AG04449 (cell line): ENCODE measurements at regions not wholly inside any gene's neighbourhood (a gene's known extent, or its start where the extent isn't known, plus 50 kb on each side); places are given as distances from the start of the nearest gene placed in this dataset.

Source experiments
- CTCF ChIA-PET: fragments of 350-600 bp; formaldehyde crosslinking; extraction: SDS; loops from one replicate; lab custom pipeline; 2021; ENCODE audit warnings: antibody characterized with exemption; lab: Yijun Ruan, JAX
- POLR2A ChIA-PET: fragments of 400-600, 350-600 bp; formaldehyde crosslinking; extraction: SDS; loops from one replicate; lab custom pipeline; 2020; ENCODE audit warnings: antibody characterized with exemption, inconsistent platforms; lab: Yijun Ruan, JAX
- DNase-seq: peaks from one replicate; pipeline ENCODE4 v3.0.0-alpha.2; 2010; ENCODE audit warnings: low read depth, low spot score
- H3K4me3 ChIP-seq: 2 replicates; pipeline ENCODE4 v1.5.1; 2011; ENCODE audit warnings: low read depth, mild to moderate bottlenecking, control low read depth, low read length
- TF ChIP-seq, protein P1 (sequence below): IDR thresholded peaks from one replicate; pipeline ENCODE4 v1.5.1; 2011; ENCODE audit warnings: mild to moderate bottlenecking, moderate library complexity, low read length, control low read depth, inconsistent platforms; ENCODE audit not compliant: insufficient read depth; ENCODE audit errors: missing control alignments

GRCh38 chr11:106177311-106177710 is 99.8 kb downstream of the AASDHPPT start:
- POLR2A ChIA-PET: no interaction called here
- no peak overlapping the region for H3K4me3 ChIP-seq
- CTCF ChIA-PET: interaction anchor here (0.8 kb wide), 1 partner anchor 21 kb away, joined by 3 read pairs; no protein-coding TSS in a partner anchor
- DNase-seq: no peak
- TF ChIP-seq, protein P1, sequence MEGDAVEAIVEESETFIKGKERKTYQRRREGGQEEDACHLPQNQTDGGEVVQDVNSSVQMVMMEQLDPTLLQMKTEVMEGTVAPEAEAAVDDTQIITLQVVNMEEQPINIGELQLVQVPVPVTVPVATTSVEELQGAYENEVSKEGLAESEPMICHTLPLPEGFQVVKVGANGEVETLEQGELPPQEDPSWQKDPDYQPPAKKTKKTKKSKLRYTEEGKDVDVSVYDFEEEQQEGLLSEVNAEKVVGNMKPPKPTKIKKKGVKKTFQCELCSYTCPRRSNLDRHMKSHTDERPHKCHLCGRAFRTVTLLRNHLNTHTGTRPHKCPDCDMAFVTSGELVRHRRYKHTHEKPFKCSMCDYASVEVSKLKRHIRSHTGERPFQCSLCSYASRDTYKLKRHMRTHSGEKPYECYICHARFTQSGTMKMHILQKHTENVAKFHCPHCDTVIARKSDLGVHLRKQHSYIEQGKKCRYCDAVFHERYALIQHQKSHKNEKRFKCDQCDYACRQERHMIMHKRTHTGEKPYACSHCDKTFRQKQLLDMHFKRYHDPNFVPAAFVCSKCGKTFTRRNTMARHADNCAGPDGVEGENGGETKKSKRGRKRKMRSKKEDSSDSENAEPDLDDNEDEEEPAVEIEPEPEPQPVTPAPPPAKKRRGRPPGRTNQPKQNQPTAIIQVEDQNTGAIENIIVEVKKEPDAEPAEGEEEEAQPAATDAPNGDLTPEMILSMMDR: no peak

- POLR2A ChIA-PET: no interaction called here
- TF ChIP-seq, protein P1: no peak
- CTCF ChIA-PET: no interaction called here
- DNase-seq: no peak
- H3K4me3 ChIP-seq: no peak overlapping the region
Observed at GRCh38 chr11:106178361-106178760, 100.9 kb downstream of the AASDHPPT start.

DNA sequence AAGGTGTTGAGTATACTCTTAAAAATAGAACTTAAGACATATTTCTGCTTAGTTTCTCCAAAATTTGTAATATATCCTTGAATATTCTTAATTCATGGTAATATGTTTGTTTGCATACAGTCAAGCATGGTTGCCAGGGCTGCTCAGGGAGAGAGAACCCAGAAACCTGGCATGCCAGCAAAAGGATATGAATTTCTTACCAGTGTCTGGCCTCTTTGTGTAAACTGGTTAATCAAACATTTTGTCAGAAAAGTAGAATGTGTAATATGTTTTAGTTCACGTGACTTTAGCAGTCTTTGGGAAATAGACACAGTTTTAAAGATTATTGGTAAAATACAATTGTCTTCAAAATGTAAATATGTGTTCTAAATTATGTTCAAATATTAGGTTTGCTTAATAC is 101.6 kb downstream of the AASDHPPT start:
- no peak for DNase-seq
- ChIA-PET CTCF (no interaction called here), POLR2A (no interaction called here)
- H3K4me3 ChIP-seq: no peak overlapping the region
- TF ChIP-seq, protein P1: no peak

DNA sequence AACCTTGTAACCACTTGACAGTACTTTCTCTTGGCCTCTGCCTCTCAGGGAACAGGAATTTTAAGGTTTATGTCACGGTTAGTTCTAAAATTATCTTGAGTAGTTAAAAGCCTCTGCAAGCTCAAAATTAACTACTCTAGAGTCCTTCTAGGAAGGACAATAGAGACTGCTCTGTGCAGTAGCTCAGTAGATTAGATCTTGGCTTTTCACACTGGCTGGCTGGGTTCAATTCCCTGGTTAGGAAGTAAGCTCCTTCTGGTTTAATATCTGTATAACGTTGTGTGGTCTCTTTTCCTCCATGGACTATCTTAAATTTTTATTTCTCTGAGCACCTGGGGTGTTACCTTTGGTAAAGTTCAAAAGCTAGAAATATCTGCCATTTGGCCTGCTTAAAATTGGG is 109.2 kb downstream of the AASDHPPT start:
- no peak overlapping the region for H3K4me3 ChIP-seq
- TF ChIP-seq, protein P1: no peak
- ChIA-PET POLR2A (no interaction called here), CTCF (interaction anchor here (1.0 kb wide), 1 partner anchor 31 kb away, joined by 3 read pairs; no protein-coding TSS in a partner anchor)
- no peak for DNase-seq

GRCh38 chr11:106187860-106188456 is 110.5 kb downstream of the AASDHPPT start:
- CTCF ChIA-PET: no interaction called here
- TF ChIP-seq, protein P1: no peak
- POLR2A ChIA-PET: no interaction called here
- no peak for DNase-seq
- no peak overlapping the region for H3K4me3 ChIP-seq

- CTCF ChIA-PET: no interaction called here
- POLR2A ChIA-PET: interaction anchor here (1.2 kb wide), 1 partner anchor 10 kb away, joined by 3 read pairs; no protein-coding TSS in a partner anchor
- TF ChIP-seq, protein P1: no peak
Observed at GRCh38 chr11:106193956-106194355, 116.5 kb downstream of the AASDHPPT start.

More at GRCh38 chr11:106193956-106194355, 116.5 kb downstream of the AASDHPPT start:
- DNase-seq: no peak
- no peak overlapping the region for H3K4me3 ChIP-seq
